GM18873 (cell line): ENCODE measurements at regions not wholly inside any gene's neighbourhood (a gene's known extent, or its start where the extent isn't known, plus 50 kb on each side); places are given as distances from the start of the nearest gene placed in this dataset.
"Not testable (repeated sequence)": the region's sequence is repeated elsewhere in the genome, so short reads cannot be mapped to it uniquely, and the experiment has no call there.

ENCODE experiments used
- ATAC-seq: cut with Tn5 transposase; IDR thresholded peaks from one replicate; pipeline ENCODE4 v1.9.1; 2021; ENCODE audit warnings: mild to moderate bottlenecking, moderate library complexity, moderate number of reproducible peaks; ENCODE audit not compliant: unreplicated experiment, low FRiP score

DNA sequence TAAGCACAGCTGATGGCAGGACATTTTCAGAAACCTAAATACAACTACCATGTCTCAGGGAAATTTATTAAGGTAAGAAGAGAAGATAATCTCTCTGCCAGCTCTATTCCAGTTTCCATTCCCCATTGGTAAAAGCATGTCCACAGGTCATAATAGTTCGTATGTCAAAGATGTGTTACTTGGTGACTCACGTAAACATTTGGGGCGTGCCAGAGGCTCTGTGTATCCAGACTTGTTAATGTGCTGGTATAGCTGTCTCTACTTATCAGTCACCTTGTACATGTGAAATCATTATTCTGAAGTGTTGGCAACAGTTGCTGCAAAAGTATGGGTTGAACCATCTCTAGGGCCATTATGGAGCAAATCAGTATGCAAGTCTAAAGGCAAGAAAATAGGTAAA, 1345.1 kb downstream of the SUCLG1 start:
- no peak for ATAC-seq

DNA sequence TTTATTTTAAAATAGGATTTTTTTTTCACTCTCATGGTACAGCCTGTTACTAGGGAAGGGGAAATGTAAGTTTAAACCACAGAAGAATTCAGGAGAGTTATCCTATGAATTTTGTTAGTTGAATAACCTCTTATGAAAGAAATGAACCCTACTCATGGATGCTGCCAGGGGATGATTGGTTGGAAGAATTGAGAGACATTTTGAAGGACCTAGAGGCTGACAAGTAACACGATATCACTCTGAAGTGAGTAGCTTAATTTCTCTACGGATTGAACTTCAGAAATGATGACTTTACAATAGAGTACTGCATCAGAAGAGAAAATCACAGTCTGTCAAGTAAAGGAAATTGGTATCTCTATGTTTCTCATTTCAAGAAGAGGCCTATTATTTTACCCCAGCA, 1346.2 kb downstream of the SUCLG1 start:
- no peak for ATAC-seq

DNA sequence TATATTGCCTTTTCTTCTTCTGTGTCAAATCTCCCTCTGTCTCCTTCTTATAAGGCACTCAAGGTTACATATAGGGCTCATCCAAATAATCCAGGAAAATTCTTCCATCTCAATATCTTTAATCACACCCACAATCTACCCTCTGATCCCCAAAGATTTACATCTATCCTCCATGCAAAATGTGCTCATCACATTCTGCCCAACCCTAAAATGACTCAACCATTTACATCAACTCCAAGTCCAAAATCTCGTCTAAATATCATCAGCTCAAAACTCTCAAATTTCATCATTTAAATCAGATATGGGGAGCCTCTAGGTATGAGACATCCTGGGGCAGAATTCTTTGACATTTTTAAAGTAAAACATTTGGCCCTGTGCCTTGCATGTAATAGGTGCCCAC, 1349.8 kb downstream of the SUCLG1 start:
- ATAC-seq = no peak

DNA sequence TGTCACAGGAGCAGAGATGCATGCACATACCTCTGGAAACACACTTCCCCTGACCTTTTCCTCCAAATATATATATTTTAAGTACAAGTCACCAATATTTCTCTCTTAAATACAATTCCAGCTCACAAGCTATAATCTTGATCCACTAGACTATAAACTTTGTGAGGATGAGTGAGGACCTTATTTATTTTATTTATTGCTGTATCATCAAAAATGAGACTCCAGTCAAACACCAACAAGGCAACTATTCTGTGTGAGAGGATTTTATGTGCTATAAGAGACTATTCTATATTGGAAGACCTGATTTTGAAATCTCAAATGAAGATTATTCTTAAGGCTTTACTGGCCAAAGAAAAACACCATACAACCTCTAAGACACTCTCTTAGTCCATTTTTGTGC, 1352.2 kb downstream of the SUCLG1 start:
- no peak for ATAC-seq

DNA sequence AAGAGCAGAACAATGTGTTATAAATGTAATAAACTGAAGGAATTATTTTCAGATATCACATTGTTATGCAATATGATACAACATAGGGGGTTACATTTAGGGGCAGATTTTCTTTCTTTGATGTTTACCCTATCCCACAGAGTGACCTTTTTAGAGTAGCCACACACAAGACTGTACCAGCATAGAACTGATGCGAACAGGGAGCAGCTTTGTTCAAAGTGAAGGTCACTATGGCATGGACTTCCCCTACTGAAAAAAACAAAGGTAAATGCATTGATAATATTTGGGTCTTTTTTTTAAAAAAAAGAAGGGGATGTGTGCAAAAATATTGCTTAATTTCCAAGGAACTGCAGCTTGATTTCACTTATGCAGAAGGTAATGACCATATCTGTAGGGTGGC, 1354.9 kb downstream of the SUCLG1 start:
- no peak for ATAC-seq

DNA sequence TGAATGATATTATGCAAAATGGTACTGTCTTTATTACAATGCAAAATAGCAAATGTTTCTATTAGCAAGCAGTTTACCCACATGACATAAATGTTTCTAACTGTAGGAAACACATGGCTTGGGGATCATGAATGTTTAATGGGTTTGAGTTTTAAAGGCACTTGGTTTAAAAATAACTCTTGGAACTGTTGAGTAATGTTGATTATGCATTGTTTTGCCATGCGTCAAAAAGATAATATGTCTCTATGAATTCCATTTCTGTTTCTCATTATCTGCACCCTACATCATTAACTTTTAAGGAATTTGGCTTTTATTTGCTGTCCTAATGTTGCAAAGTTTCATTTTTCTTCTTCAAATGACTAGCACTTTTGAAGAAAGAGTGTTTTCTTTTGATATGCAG, 1355.5 kb downstream of the SUCLG1 start:
- no peak for ATAC-seq

DNA sequence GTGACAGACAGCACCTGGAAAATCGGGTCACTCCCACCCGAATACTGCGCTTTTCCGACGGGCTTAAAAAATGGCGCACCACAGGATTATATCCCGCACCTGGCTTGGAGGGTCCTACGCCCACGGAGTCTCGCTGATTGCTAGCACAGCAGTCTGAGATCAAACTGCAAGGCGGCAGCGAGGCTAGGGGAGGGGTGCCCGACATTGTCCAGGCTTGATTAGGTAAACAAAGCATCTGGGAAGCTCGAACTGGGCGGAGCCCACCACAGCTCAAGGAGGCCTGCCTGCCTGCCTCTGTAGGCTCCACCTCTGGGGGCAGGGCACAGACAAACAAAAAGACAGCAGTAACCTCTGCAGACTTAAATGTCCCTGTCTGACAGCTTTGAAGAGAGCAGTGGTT, 1370.0 kb downstream of the SUCLG1 start:
- not testable (repeated sequence) for ATAC-seq

DNA sequence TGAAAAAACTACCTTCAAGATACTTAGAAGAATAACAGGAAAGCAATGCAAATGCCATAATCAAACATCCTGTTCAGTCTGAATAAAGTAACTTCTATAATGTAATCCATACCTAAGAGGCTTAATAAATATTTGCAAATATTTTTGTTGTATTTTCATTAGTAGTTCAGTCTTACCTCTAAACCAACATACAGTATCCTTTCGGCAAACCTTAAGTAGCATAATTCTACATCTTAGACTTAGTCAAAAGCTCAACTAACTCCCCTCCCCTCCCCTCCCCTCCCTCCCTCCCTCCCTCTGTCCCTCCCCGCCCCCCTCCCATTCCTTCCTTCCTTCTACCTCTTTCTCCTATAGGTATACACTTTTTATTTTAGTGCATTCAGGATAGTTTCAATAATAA, 1373.2 kb downstream of the SUCLG1 start:
- ATAC-seq = no peak

DNA sequence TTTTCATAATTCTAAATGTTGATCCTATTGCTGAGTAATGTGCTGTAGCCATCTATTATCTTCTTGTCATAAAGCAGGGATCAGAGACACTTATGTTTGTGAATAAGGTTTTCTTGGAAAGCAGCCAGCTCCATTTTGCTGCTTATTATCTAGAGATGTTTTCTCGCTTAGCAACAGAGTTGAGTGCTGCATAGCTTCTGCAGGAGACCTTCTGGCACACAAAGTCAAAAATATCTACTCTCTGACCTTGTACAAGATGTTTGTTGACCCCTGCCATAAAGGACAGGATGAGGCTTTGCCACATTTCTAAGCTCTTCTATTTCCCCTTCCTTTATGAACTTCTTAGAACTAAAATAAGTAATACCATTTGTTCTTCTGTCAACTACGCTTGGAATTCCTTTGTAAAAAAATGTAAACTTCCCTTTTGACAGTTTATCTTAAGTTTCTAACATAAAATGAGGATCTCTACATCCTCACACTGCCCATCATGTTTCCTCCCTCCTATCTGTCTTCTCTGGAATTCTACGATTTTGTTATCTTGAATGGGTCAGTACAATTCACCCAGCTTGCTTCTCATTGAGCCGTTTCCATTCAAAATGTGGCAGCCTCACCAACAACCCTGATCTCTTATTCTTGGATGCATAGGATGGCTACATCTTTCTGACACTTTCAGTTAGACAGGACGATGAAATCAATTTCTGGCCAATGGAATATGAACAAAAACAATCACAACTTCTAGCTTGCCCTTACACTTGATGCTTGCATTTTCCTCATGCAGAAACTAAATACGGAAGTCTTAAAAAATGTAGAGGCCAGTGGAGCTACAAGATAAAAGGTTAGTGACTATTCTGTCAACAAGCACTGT, 1377.0 kb downstream of the SUCLG1 start:
- no peak for ATAC-seq

DNA sequence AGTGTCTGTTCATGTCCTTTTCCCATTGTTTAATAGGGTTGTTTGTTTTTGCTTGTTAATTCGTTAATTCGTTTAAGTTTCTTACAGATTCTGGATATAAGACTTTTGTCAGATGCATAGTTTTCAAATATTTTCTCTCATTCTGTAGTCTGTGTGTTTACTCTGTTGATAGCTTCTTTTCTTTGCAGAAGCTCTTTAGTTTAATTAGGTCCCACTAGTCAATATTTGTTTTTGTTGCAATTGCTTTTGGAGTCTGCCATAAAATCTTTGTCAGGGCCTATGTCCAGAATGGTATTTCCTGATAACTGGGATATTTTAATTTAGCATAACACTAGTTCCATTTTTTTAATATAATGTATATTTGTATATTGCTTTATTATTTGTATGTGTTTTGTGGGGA, 1380.1 kb downstream of the SUCLG1 start:
- no peak for ATAC-seq

DNA sequence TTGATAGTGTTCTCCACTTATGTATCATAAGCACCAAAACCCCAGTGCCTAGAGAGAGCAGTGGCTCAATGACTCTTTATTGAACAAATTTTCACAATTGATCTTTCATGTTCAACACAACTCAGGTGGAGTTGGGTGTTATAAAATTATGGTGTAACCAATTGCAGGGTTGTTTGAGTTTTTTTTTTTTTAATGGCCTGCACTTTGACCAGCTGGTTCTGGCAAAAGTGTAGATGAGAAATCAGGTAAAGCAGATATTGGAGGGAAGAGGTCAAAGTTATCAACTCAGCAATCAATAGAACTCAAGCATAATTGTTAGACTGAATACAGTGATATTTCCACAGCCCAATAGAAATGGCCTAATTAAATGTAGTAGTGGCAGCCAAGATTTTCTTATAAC, 1386.3 kb downstream of the SUCLG1 start:
- no peak for ATAC-seq

DNA sequence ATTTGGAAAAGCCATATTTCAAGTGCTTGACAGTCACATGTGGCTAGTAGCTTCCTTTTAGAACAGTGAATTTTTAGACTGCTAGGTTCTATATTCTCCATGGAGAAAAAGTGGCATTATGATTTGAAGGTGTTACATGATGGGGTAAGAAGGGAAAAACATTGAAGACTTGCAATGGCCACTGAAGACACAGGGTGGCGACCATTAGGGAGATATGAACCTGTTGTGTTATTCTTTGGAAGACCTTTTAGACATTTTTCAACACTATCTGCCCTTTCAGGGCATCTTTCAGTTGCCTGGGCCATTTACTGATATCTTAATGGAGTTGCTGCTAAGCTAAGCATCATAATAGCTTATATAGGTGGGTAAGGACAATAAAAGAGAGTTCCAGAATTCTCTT, 1387.2 kb downstream of the SUCLG1 start:
- no peak for ATAC-seq

DNA sequence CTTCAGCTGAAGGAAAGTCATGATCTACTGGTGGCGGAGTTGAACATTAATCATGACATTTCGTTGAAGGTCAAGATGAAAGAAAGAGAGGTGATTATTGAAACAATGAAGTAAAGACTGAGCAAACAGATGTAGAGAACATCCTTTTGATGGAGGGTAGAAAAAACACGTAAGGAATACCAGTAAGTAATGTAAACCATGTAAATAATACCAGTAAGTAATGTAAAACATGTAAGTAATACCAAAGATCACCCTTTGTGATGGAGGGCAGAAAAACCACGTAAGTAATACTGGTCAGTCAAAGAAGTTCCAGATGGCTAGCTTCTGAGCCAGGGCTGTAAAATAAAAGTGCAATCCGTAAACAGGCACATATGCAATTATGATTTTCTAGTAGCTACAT, 1387.7 kb downstream of the SUCLG1 start:
- no peak for ATAC-seq

DNA sequence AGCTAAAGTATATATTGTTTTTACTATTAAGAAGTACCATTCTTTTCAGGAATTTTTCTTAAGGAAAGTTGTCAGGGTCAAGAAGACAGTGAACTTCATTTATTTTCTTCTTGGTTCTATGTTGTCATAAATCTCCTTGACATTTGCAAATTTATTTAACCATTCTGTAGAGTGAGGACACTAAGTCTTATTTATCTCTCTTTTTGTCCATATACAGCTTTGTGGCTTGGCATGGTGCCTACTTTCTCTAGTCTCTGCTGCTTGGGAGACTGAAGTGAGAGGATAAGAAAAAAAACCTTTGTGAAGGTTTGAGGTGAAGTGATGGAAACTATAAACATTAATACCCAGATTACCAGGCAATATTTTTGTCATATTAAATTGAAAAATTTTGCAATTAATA, 1389.4 kb downstream of the SUCLG1 start:
- ATAC-seq = no peak

DNA sequence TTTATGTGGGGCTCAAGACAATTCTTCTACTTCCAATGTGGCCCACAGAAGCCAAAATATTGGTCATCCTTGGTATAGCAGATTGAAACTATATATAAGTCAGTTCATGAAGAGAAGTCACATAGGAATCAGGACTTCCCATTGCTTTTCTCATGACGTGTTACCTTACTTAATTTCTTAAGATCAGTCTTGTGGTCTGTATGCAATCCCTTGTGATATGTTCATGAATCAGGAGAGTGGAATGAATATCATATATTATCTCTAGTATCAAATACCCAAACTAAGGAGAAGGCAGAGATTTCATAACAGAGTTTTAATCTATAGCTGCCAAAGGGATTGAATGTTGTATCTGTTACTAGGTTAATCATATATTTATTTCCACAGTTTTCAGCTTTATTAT, 1390.4 kb downstream of the SUCLG1 start:
- ATAC-seq = no peak

DNA sequence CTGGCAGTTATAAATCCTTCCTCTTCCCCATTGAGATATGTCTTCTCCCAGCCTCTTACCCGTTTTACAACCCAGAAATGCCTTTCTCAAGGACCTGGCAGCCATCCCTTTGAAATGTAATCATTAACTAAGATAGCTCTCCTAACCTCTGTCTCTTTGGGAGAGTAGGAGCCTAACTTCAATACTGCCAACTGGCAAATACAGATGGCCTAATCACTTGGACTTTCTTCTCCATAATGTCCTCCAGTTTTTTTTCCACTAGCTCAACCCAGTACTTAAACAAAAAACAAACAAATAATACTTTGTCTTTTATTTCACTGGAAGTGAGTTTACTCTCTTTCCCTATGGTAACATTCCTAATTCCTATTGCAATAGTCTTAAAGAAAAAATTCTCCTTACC, 1391.1 kb downstream of the SUCLG1 start:
- ATAC-seq = no peak

DNA sequence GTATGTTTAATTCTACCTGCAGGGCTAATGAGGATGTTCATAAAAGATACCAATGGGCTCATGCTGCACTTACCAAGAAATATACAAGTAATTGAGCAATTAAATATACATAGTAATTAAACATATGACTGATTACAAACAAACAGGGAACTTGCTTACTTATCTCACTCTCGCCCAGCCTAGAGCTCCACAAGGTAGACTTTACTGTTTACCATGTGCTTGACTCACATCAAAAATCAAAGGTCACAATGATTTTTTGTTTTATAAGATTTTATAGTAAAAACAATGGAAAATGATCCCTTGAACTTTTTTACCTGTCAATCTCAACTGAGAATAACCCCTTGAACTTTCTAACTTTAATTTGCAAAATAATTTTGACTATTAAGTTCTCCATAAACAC, 1395.1 kb downstream of the SUCLG1 start:
- ATAC-seq = no peak

DNA sequence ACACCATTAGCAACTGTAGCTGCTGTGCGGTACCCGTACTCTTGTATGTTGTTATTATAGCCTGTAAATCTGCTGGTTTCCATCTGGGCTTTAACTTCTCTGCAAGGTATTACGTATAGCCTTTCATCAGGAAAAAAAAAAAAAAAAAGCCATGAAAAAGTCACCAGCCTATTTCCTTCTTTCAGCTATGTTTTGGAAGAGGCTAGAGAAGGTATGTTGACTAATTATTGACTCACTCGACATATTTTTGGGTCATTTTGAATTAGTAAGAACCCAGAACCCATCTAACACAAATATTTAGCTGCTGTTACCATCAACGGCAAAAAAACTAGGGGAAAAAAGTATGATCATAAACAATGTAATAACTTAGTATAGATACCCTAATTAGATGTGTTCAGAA, 1395.6 kb downstream of the SUCLG1 start:
- no peak for ATAC-seq

DNA sequence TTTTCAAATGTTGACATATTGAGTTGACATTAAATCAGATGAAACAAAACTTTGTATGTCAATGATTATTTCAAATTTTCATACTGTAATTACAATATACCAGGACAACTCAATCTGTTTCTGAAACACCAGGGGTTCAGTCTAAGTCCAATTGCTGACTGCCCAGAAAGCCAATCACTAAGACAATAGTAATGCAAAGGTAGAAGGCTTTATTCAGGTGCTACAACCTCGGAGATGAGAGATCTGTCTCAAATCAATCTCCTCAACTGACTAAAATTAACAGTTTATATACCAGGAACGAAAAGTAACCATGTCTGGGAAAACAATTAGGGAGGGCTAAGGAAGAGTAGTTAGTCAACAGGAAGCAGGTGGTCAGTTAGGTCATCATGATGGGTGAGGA, 1400.4 kb downstream of the SUCLG1 start:
- no peak for ATAC-seq

DNA sequence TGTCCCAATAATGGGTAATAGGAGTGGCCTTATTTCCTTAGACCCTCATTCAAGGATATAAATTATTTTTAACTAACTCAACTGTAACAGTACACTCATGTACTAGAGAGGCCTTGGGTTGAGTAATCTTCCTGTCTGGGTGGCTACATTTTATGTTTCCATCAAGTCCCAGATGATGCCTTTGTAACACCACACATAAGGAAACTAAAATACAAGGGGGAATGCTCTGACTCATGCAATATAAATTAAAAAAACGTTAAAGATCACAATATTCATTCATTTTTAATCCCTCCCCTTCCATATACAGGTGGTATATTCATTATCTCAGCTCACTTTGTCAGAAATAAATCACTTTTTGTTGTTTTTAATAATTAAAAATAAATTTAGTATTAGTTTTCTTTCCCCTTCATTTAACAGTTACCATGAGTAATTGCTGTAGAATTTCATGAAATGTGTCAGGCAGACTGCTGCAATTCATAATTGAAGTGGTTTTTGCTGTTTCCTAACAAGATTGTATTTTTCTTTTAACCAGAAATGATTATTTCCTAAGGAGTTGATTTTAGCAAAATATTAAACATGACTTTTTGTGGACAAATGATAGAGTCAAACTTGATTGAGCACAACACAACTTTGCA, 1403.6 kb downstream of the SUCLG1 start:
- ATAC-seq = no peak

DNA sequence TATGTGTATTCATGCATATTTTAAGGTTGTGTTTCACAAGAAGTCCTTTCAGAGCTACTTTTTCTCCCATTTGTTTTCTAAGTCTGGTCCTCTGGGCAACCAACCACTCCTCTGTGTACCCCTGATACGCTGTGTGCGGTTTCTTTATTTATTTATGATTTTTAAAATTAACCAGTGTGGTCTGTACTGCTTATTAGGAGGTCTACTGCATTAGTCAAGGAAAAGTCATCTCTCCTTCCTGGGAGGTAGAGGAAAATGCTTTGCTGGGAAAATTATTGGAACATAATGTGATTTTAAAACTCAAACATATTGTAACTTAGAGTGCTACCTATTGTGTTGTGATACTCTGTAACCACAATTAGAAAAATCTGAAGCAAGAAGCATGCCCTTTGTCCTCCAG, 1404.3 kb downstream of the SUCLG1 start:
- no peak for ATAC-seq

DNA sequence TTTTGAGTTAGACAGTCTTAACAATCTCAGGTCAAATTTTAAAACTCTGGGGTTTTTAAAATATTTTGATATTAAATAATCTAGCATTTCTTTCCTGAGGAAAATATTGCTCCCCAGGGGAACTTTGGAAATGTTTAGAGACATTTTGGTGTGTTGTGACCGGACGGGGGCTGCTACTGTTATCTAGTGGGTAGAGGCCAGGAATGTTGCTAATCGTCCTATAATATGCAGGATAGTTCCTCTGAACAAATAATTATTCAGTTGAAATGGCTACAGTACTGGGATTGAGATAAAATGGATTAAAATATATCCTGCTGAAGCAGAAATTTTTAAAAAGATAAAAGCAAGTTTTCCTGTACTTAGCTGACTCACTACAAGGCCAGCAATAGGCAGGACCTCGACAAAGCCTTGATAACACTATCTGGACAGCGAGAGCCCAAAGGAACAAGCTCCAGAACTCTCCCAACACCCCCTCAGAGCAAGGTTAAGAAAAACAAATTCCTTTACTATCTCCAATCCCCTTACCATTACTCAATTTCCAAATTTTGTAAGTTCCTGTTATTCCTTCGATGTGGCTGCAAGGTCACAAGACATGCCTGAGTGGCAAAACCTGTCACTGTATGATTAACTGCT, 1407.4 kb downstream of the SUCLG1 start:
- no peak for ATAC-seq
